ENCODE measurements at regions not wholly inside any gene's neighbourhood (a gene's known extent, or its start where the extent isn't known, plus 50 kb on each side); places are given as distances from the start of the nearest gene placed in this dataset.

DNA sequence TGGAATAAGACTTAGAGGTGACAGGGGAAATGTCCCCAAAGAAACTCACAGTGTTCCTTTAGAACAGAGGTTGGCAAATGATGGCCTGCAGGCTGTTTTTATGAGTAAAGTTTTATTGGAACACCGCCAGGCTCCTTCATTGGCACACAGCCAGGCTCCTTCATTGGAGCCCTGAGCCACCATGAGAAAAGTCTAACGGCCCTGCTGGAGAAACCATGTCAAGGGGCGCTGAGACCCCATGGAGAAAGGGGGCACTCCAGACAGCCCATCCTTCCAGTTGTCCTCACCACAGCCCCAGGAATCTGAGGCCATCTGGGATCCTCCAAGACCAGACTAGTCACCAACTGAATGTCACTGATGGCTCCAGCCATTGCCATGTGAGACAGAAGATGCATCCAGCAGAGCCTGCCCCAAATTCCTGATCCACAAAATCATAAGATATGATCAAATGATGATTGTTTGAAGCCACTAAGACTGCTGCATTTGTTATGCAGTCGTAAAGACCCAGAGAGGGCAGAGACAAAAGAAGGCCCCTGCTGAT, 88.2 kb upstream of the GPR26 start:
- DNase-seq = no peak

DNA sequence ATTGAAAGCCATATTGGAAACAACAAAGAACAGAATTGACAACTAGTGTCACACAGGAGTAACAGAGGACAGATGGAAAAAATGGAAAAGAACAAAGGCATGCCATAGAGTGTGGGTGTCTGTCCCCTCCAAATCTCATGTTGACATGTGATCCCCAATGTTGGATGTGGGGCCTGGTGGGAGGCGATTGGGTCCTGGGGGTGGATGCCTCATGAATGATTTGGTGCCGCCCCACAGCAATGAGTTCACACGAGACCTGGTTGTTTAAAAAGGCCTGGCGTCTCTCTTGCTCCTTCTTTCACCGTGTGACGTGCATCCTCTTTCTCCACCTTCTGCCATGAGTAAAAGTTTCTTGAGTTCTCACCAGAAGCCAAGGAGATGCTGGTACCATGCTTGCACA, 87.4 kb upstream of the GPR26 start:
- no peak for DNase-seq

DNA sequence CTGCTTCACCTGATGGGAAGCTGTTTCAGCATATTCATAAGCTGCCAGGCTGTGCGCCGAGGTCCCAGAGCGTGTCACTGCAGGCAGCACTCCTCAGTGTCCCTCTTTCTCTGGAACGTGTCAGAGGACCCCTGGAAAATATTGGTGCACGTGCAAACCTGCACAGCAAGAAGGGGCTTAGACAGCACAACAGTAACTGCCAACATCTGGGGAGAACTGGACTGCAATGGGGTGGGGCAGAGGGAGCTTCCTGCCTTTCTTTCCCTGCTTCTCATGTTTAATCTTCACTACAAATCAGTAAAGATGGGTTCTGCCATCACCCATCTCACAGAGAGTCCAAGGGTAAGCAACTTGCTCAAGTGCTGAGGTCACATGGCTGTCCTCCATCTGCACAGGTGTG, 86.5 kb upstream of the GPR26 start:
- no peak for DNase-seq

DNA sequence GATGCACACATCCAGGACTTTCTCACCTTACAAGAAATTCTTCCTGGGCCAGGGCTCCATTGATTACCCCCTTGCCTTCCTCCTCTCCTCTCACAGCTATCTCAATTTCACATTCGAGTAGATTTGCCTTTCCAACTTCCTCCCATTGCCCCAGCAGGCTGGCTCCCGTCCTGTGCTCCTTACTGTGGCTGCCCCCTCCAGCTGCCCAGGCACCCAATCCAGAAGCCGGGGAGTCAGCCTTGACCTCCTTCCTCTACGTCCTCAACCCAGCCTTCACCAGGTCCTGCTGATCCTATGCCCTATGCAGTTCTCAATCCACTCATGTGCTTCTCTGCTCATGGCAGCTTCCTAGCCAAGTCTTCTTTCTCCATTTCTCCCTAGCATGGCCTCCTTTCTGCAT, 85.7 kb upstream of the GPR26 start:
- DNase-seq = no peak

DNA sequence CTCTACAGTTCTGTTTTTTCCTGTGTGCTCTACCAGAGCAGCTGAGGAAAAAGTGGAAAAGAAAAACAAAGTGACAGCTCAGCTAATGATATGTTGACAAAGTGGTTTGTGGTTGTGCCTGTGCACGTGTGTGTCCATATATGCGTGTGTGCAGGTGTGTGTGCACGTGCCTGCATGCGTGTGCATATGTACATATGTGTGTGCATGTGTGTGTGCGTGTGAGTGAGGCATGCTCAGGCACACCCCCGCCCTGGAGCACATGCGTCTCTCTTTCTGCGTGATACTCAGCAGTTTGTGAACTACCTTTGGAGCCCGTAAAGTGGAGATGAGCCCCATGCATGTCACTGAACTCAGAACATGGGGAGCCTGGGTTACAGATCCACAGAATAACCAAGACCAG, 84.5 kb upstream of the GPR26 start:
- DNase-seq = no peak

DNA sequence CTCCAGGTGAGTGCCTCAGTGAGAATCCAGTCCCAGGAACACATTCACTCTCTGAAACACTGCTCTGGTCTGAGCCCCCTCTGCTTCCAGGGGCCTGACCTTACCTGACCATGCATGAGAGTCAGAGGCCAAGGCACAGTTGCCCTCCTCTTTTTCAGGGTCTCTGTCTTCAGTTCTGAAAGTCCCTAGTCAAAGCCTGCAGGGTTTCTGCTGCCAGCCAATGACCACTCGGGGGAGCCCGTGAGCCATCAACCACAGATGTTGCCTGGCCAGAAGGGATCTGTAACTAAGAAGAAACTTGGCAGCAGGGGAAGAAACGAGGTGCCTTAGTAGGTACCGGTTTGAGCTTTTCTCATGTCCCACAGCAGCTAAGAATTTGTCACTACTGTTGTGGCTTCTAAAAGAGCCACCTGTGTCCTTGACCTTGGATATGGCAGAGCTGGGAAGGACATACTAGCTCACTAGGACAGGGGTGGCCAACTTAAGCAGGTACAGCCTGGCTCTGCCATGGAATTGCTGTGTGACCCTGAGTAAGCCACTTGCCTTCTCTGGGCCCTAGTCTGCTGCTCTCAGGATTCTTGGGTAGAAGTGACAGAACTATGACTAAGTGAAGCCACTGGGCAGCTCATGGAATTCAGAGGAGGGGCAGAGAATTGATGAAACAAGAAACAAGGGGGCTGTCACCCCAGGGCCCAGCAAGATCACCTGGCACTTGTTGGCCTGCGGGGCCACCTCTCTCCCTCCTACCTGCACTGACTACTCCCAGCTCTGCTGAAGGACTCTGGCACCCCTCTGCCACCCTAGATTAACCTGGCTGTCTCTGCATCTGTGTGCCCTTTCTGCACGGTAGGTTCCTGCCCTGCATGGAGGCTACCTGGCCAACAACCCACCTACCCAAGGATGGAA, 83.8 kb upstream of the GPR26 start:
- peak; percentile 65 for DNase-seq

DNA sequence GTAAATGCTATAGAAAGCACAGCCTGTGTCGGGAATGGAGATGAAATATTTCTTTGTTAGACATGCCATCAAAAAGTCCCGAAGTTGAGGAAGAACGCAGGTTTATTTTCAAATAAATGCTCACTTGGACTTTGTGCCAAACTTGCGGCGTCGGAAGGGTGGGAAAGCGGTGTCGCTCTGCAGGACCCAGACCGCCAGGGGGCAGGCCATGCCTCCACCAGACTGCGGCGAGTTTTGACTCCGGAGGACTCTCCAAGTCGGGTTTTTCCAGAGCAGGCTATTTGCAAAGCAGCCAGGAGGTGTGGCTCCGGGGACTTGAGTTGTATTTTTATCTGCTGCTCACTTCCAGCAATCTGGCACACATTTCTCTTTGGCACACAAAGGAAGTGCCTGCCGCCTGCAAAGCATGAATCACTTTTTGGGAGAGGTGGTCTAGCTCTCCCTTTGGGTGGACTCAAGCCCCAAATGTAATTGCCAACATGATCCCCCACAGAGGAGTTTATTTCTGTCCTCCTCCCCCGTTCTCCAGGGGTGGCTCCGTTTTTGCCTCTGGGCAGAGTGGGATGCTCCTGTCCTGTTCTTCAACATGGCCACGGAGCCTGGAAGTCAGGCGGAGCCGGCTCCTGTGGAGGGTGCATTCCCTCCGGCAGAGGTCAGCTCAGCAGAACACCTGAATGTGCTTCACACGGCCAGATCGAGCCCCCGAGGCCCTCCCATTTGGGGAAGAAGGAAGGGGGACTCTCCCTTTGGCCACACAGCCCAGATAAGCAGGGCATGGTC, 82.3 kb upstream of the GPR26 start:
- peak; percentile 76 for DNase-seq

DNA sequence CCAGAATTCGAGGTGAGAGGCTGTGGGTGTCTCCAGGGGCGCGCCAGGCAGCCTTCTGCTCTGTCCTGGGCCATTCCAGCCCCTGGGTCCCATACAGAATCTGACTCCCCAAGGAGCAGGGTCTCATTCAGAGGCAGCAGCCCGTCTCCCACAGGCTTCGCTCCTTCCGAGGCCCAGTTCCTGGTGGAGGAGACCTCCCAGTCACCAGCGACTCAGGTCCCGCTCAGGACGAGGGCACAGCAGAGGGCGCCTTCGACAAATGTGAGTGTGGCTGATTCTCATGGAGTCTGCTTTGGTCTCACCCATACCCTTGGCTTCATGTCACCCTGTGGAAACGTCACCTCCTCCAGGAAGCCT, 81.8 kb upstream of the GPR26 start:
- DNase-seq = no peak

DNA sequence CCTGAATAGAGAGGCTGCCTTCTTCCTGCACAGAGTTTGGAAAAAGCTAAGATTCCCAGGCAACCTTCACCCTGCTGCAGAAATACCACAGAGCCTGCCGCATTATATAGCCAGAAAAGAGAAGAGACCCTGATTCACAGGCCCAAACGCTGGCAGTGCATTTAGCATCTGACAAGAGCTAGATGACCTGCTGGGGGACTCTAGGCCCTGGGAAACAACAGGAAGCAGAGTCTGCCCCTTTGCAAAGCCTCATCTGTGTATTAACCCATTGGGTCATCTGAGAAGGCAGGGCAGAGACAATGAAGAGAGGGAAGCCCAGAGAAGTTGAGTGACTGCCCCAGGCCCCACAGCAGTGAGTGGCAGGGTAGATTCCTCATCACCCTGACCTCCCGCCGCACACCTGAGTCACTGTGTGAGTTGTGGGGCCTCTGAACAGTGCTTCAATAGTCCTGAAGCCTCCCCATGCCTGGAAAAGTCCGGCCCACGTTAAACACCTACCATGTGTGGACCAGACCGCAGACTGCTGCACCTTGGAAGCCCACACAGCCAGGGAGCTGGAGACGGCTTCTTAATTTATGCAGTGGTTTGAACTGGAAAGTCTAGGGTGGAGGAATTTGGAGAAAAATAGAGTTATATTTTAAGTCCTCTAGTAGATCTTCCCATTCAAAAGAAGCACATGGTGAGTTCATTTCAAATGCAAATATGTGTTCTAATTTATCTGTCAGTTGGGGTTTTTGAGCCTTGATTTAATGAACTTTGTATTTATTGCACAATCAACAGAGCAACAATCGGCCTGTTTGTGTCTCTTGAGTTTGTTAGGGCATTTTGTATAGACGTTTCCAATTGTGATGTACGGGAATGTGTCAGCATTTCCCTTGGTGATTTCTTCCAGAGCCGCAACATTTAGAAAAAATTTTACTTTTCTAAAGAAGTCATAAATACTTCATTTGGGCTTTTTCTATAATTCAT, 80.4 kb upstream of the GPR26 start:
- no peak for DNase-seq

DNA sequence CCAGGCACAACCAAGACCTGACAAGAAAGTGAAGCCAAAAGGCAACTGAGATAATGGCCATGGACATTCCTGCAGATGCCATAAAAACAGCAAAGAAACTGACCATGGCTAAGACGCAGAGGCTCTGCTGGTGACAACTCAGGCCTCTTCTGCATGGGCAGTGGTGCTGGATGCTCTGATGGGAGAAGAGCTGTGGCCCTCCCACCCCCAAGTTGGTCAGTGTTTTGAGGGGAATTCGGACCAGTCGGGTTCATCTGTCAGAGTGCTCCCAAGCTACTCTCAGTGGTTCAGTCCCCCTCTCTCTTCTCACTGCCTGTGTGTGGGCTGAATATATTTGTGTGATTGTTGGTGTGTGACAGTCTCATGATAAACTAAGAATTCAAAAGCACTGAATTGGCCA, 79.0 kb upstream of the GPR26 start:
- no peak for DNase-seq

DNA sequence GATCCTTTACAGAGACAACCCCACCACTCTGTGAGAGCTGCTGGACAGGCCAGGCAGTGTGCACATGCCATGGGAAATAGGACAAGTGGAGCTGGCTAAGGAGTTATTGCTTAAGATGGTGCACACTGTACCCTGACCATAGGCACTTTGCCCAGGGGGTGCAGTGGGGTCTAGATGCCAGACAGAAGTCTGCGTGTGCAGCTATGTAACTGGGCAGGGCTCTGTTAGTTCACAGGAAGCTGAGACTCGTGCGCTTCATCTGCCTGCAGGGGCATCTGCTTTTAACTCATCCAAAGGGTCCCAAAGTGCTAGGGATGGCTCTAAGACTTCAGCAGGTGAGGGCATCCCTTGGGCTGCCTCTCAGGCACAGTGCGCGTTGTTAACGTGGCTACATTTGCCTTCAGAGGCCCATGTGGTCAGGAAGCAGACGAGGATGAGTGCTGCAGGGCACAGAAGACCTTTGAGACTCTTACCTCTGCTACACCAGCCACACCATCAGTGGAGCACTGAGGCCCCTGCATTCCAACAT, 77.7 kb upstream of the GPR26 start:
- no peak for DNase-seq

DNA sequence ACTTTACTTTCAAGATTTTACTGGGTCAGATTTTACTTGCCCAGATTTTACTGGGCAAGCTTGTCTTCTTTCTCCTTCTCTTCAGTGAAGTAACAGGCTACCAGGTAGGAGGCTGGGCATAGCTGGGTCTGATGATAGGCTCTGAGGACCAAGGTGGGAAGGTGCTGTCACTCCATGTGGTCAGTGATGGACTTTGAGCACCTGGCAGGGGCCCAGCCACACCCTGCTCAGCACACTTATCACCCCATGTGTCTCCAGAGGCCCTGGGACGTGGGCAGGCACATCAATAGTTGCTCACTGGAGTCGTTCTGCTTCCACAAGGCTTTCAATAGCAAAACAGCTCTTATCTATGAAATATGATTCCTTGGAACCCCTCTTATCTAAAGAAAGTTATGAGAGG, 70.5 kb upstream of the GPR26 start:
- no peak for DNase-seq

DNA sequence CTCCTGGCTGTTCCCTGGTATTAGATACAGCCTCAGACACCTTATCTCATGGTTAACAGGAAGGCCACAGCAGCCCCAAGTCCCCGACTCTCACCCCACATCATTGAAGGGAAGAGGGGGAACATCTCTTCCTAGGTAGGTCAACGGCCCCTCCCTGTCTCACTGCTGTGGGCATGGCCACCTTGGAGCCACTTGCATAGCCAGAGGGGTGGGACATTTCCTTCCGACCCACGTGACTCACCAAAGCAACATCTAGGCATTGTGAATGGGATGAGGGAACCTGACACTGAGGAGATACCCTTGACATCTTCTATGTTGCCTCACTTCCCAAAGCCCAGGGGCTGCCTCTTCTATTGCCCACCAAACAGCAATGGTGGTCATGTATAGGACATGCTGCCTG, 68.5 kb upstream of the GPR26 start:
- no peak for DNase-seq

DNA sequence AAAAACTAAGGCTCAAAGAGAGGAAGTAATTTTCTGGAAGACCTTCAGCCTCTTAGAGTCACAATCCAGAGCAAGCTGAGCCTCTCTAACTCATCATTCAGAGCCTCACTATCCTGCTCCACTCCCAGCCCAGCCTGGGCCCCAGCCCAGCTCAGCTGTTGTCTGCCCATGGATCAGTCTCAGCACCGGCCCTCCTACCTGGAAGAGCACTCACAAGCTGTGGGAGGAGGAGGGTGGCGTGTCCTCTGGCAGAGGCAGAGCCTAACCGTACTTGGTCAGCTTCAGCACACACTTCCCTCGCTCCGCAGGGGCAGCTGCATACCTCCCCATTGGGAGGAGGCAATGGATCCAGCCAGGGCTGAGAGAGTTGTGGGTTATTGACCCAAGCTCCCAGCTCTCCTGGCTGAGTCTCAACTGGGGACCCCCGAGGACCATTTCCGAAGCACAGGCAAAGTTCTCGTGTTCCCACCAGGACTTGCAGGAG, 66.7 kb upstream of the GPR26 start:
- DNase-seq = no peak

DNA sequence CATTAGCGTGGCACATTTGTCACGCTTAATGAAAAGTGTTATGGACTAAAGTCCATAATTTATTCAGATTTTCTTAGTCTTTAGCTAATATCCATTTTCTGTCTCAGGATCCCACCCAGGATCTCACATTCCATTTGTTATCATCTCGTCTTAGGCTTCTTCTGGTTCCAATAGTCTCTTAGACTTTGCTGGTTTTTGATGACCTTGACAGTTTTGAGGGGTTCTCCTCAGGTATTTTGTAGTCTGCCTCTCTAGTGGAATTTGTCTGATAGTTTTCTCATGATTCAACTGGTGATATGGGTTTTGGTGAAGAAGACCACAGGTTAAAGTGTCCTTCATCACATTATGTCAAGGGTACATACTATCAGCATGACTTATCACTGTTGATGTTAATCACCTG, 66.0 kb upstream of the GPR26 start:
- no peak for DNase-seq

DNA sequence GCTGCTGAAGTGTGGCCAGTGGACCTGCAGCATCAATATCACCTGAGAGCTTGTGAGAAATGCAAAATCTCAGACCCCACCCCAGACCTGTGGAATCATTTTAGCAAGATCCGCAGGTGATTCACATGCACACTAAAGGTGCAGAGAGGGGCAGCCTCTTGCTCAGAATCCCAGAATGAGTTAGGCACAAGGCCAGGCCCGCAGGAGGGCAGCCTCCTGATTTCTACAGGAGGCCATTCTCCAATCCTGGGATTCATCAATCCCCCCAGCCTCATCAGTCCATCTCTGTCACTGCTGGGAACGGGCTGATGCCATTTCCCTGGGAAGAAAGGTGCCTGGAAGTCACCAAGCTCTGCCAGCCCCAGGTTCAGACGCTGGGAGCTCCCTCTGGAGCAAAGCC, 63.0 kb upstream of the GPR26 start:
- no peak for DNase-seq

DNA sequence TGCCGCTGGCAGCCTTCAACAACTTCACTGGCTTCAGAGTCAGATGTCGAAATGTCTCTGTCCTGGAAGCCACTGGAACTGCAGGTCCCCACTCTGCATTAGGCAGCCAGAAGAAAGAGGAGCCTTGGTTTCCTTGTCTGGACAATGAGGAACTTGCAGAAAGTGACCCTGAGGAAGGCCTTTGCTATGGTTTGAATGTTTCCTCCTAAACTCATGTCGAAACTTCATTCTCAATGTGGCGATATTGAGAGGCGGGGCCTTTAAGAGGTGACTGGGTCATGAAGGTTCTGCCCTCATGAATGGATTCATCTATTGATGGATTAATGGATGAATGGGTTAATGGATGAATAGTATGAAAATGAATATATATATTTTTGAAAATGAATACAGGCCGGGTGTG, 61.6 kb upstream of the GPR26 start:
- DNase-seq = no peak

DNA sequence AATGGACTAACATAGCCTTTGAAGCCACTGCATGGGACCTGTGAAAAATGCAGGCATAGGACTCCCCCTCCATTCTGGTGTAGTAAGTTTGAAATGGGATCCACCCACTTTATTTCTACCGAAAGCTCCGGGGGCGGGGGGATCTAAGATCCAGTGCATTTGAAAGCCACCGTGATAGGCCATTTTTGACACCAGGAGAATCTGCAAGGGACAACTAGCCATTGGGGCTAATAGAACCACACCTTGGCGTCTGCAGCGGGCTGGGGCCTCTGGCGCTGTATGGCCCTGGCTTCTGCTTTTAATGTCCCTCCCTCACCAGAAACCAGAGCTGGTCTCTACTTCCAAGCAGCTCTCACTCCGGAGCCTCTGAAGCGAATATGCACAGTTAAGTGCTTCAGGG, 60.1 kb upstream of the GPR26 start:
- no peak for DNase-seq

DNA sequence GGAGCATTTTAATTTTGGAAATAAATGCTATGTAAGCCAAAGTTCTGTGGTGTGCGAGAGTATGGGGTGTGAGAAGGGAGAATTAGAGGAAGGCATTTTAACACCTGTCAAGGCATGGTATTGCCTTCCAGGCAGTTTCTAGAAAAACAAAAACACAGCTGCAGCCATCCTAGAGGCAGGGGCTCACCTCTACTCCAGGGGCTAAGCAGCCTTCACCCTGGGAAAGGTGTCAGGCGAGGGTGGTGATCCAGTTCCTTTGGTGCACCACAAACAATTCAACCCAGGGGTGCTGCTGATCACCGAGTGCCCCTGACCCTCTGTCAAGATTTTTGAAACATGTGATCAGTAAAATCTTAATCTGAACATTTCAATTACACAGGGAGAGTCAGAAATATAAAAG, 59.2 kb upstream of the GPR26 start:
- no peak for DNase-seq

DNA sequence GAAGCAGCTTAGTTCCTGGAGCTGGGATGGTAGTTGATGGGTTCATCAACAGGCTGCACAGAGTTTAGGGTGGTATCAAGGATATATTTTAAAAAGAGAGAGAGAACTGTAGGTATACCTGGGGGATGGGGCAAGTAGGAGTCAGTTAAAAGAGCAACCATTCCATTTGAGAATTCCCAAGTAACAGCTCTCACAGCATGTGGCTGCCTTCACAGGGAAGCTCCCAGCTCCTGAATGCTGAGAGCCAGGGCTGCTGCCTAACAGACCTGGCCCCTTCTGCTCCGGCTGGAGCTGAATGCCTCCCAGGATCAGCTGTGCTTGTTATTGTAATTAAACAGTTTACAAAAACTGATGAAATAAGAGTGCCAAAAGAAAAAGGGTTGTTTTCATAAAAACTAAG, 58.8 kb upstream of the GPR26 start:
- no peak for DNase-seq

DNA sequence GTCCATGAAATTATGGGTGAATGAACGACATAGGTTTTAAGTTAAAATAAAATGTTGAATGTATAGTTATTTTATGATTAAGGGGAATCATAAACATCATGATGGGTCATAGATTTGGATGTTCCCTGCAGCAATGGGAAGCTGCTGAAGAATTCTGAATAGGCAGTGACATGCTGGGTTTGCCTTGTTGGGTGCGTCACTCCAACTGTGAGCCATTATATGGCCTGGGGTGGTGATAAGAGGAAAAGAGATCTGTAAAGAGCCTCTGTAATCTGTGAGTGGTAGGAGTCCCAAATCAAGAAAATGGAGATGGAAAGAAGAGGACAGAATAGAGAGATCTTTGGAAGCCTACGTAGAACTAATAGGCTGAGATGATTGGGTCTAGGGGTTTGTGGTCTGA, 58.1 kb upstream of the GPR26 start:
- DNase-seq = no peak

DNA sequence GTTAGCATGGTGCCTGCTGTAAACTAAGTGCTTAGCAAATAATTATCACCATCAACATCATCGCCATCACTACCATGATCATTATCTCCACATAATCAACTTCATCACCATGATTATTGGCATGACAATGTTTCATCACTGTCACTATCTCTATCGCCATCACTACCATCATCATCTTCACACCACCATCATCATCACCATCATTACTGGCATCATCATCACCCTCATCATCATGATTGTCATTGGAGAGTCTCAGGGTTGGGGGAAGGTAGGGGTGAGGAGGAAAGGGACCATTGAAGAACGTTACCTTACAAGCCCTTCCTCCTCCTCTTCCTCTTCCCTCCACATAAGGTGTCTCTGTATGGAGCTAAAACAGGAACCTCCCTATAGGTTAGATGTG, 54.9 kb upstream of the GPR26 start:
- no peak for DNase-seq
